ENCODE measurements at regions not wholly inside any gene's neighbourhood (a gene's known extent, or its start where the extent isn't known, plus 50 kb on each side); places are given as distances from the start of the nearest gene placed in this dataset.
"Not testable (repeated sequence)": the region's sequence is repeated elsewhere in the genome, so short reads cannot be mapped to it uniquely, and the experiment has no call there.

- DNase-seq (ENCODE audit: low spot score in 2 of 2) (no peak), ATAC-seq (no peak)
- no peaks in the 10 kb centered on the region for H3K4me1 Mint-ChIP-seq
- H3K27ac Mint-ChIP-seq: no peak overlapping the region
- peaks cover 35% of the 10 kb centered on the region for H3K9me3 Mint-ChIP-seq
- H3K36me3 Mint-ChIP-seq: no peaks in the 10 kb centered on the region
- no peak overlapping the region for H3K4me3 Mint-ChIP-seq
Observed at GRCh38 chr14:87241018-87241768, 751.8 kb downstream of the GALC start.

GRCh38 chr14:87240319-87240718, 752.7 kb downstream of the GALC start:
- not testable (repeated sequence) for ATAC-seq; H3K27ac Mint-ChIP-seq; H3K36me3 Mint-ChIP-seq; H3K4me1 Mint-ChIP-seq; DNase-seq (ENCODE audit: low spot score in 2 of 2); H3K4me3 Mint-ChIP-seq
- peaks cover 36% of the 10 kb centered on the region for H3K9me3 Mint-ChIP-seq

GRCh38 chr14:87233806-87234384, 759.1 kb downstream of the GALC start:
- no peaks in the 10 kb centered on the region for H3K36me3 Mint-ChIP-seq
- no peaks in the 10 kb centered on the region for H3K4me1 Mint-ChIP-seq
- no peak for ATAC-seq
- H3K9me3 Mint-ChIP-seq: peaks cover 34% of the 10 kb centered on the region
- H3K27ac Mint-ChIP-seq: no peak overlapping the region
- H3K4me3 Mint-ChIP-seq: no peak overlapping the region
- DNase-seq (ENCODE audit: low spot score in 2 of 2): no peak

- no peaks in the 10 kb centered on the region for H3K36me3 Mint-ChIP-seq
- no peaks in the 10 kb centered on the region for H3K4me1 Mint-ChIP-seq
- DNase-seq (ENCODE audit: low spot score in 2 of 2): no peak
- H3K27ac Mint-ChIP-seq: no peak overlapping the region
- H3K4me3 Mint-ChIP-seq: no peak overlapping the region
- H3K9me3 Mint-ChIP-seq: peaks cover 31% of the 10 kb centered on the region
- no peak for ATAC-seq
Observed at GRCh38 chr14:87233266-87233665, 759.7 kb downstream of the GALC start.

- no peak for DNase-seq (ENCODE audit: low spot score in 2 of 2)
- no peak for ATAC-seq
- no peaks in the 10 kb centered on the region for H3K36me3 Mint-ChIP-seq
- H3K9me3 Mint-ChIP-seq: peaks cover 18% of the 10 kb centered on the region
- H3K4me1 Mint-ChIP-seq: no peaks in the 10 kb centered on the region
- H3K4me3 Mint-ChIP-seq: no peak overlapping the region
- no peak overlapping the region for H3K27ac Mint-ChIP-seq
Observed at GRCh38 chr14:87231336-87232026, 761.5 kb downstream of the GALC start.

- no peaks in the 10 kb centered on the region for H3K4me1 Mint-ChIP-seq
- ATAC-seq (no peak), DNase-seq (ENCODE audit: low spot score in 2 of 2) (no peak)
- no peaks in the 10 kb centered on the region for H3K36me3 Mint-ChIP-seq
- peaks cover 15% of the 10 kb centered on the region for H3K9me3 Mint-ChIP-seq
- H3K4me3 Mint-ChIP-seq: no peak overlapping the region
- no peak overlapping the region for H3K27ac Mint-ChIP-seq
Observed at GRCh38 chr14:87230726-87231125, 762.3 kb downstream of the GALC start.

- no peaks in the 10 kb centered on the region for H3K4me1 Mint-ChIP-seq
- DNase-seq (ENCODE audit: low spot score in 2 of 2): no peak
- H3K9me3 Mint-ChIP-seq: peaks cover 9% of the 10 kb centered on the region
- ATAC-seq: no peak
- no peak overlapping the region for H3K27ac Mint-ChIP-seq
- no peaks in the 10 kb centered on the region for H3K36me3 Mint-ChIP-seq
- H3K4me3 Mint-ChIP-seq: no peak overlapping the region
Observed at GRCh38 chr14:87229131-87229530, 763.9 kb downstream of the GALC start.

- DNase-seq (ENCODE audit: low spot score in 2 of 2) (no peak), ATAC-seq (no peak)
- Mint-ChIP-seq H3K36me3 (no peaks in the 10 kb centered on the region), H3K4me1 (no peaks in the 10 kb centered on the region), H3K9me3 (peaks cover 7% of the 10 kb centered on the region), H3K27ac (no peak overlapping the region), H3K4me3 (no peak overlapping the region)
Observed at GRCh38 chr14:87217023-87217422, 776.0 kb downstream of the GALC start.

GRCh38 chr14:87214558-87214957, 778.4 kb downstream of the GALC start:
- ATAC-seq (no peak), DNase-seq (ENCODE audit: low spot score in 2 of 2) (no peak)
- no peak overlapping the region for H3K27ac Mint-ChIP-seq
- peaks cover 12% of the 10 kb centered on the region for H3K9me3 Mint-ChIP-seq
- H3K4me1 Mint-ChIP-seq: no peaks in the 10 kb centered on the region
- no peak overlapping the region for H3K4me3 Mint-ChIP-seq
- no peaks in the 10 kb centered on the region for H3K36me3 Mint-ChIP-seq

- H3K27ac Mint-ChIP-seq: no peak overlapping the region
- DNase-seq (ENCODE audit: low spot score in 2 of 2): no peak
- no peak for ATAC-seq
- H3K4me1 Mint-ChIP-seq: no peaks in the 10 kb centered on the region
- no peaks in the 10 kb centered on the region for H3K36me3 Mint-ChIP-seq
- no peak overlapping the region for H3K4me3 Mint-ChIP-seq
- peaks cover 12% of the 10 kb centered on the region for H3K9me3 Mint-ChIP-seq
Observed at GRCh38 chr14:87207756-87208155, 785.2 kb downstream of the GALC start.

GRCh38 chr14:87205811-87206210, 787.2 kb downstream of the GALC start:
- DNase-seq (ENCODE audit: low spot score in 2 of 2): no peak
- ATAC-seq: no peak
- peaks cover 8% of the 10 kb centered on the region for H3K9me3 Mint-ChIP-seq
- H3K27ac Mint-ChIP-seq: no peak overlapping the region
- H3K4me3 Mint-ChIP-seq: no peak overlapping the region
- H3K36me3 Mint-ChIP-seq: no peaks in the 10 kb centered on the region
- H3K4me1 Mint-ChIP-seq: no peaks in the 10 kb centered on the region

- H3K9me3 Mint-ChIP-seq: peaks cover 2% of the 10 kb centered on the region
- no peak for DNase-seq (ENCODE audit: low spot score in 2 of 2)
- ATAC-seq: no peak
- H3K4me1 Mint-ChIP-seq: no peaks in the 10 kb centered on the region
- H3K4me3 Mint-ChIP-seq: no peak overlapping the region
- no peaks in the 10 kb centered on the region for H3K36me3 Mint-ChIP-seq
- H3K27ac Mint-ChIP-seq: no peak overlapping the region
Observed at GRCh38 chr14:87203346-87203745, 789.6 kb downstream of the GALC start.

- H3K4me1 Mint-ChIP-seq: no peaks in the 10 kb centered on the region
- H3K36me3 Mint-ChIP-seq: no peaks in the 10 kb centered on the region
- H3K4me3 Mint-ChIP-seq: no peak overlapping the region
- H3K27ac Mint-ChIP-seq: no peak overlapping the region
- no peak for ATAC-seq
- peaks cover 13% of the 10 kb centered on the region for H3K9me3 Mint-ChIP-seq
- no peak for DNase-seq (ENCODE audit: low spot score in 2 of 2)
Observed at GRCh38 chr14:87199381-87199780, 793.6 kb downstream of the GALC start.

- ATAC-seq: no peak
- Mint-ChIP-seq H3K36me3 (no peaks in the 10 kb centered on the region), H3K9me3 (peaks cover 17% of the 10 kb centered on the region), H3K27ac (no peak overlapping the region), H3K4me3 (no peak overlapping the region), H3K4me1 (no peaks in the 10 kb centered on the region)
- no peak for DNase-seq (ENCODE audit: low spot score in 2 of 2)
Observed at GRCh38 chr14:87196436-87196835, 796.5 kb downstream of the GALC start.

GRCh38 chr14:87187786-87188185, 805.2 kb downstream of the GALC start:
- no peak for ATAC-seq
- no peak for DNase-seq (ENCODE audit: low spot score in 2 of 2)
- Mint-ChIP-seq H3K9me3 (peaks cover 16% of the 10 kb centered on the region), H3K36me3 (no peaks in the 10 kb centered on the region), H3K4me1 (no peaks in the 10 kb centered on the region), H3K4me3 (no peak overlapping the region), H3K27ac (no peak overlapping the region)

- H3K9me3 Mint-ChIP-seq: peaks cover 16% of the 10 kb centered on the region
- DNase-seq (ENCODE audit: low spot score in 2 of 2): no peak
- no peak for ATAC-seq
- no peaks in the 10 kb centered on the region for H3K4me1 Mint-ChIP-seq
- no peak overlapping the region for H3K4me3 Mint-ChIP-seq
- no peak overlapping the region for H3K27ac Mint-ChIP-seq
- no peaks in the 10 kb centered on the region for H3K36me3 Mint-ChIP-seq
Observed at GRCh38 chr14:87186737-87187136, 806.2 kb downstream of the GALC start.
